Kidney (tissue), 13 donors: ENCODE measurements at regions not wholly inside any gene's neighbourhood (a gene's known extent, or its start where the extent isn't known, plus 50 kb on each side); places are given as distances from the start of the nearest gene placed in this dataset.

Source experiments
- DNase-seq, 5 donors: peaks; one replicate each; pipeline ENCODE4 v3.0.0-alpha.2; 2013 to 2020
- FAIRE-seq: peaks from 2 replicates; lab custom pipeline; 2012; peaks lifted over from hg19 to GRCh38; lab: Jason Lieb, UNC
- H3K27ac ChIP-seq, 2 donors: one replicate each; pipeline ENCODE4 v1.7.0; 2013; ENCODE audit warnings: low read depth in 2 of 2, low read length in 2 of 2, inconsistent platforms in 1 of 2
- H3K27me3 ChIP-seq: one replicate; pipeline ENCODE4 v1.7.1; 2013; ENCODE audit warnings: low read length, inconsistent platforms; ENCODE audit not compliant: control insufficient read depth, insufficient read depth
- H3K36me3 ChIP-seq, 3 donors: one replicate each; pipeline versions ENCODE4 v1.7.0 to v1.7.1; 2013; ENCODE audit warnings: low read length in 3 of 3, control low read depth in 1 of 3, inconsistent platforms in 1 of 3; ENCODE audit not compliant: insufficient read depth in 3 of 3, control insufficient read depth in 2 of 3
- H3K4me1 ChIP-seq, 3 donors: one replicate each; pipeline versions ENCODE4 v1.7.0 to v1.7.1; 2013; ENCODE audit warnings: low read length in 3 of 3, inconsistent platforms in 1 of 3, low read depth in 1 of 3; ENCODE audit not compliant: control insufficient read depth in 2 of 3, insufficient read depth in 2 of 3
- H3K4me3 ChIP-seq, 3 donors: one replicate each; pipeline versions ENCODE4 v1.7.0 to v1.8.1; 2013; ENCODE audit warnings: low read length in 3 of 3, control low read depth in 1 of 3, inconsistent platforms in 1 of 3
- H3K9ac ChIP-seq, 3 donors: one replicate each; pipeline versions ENCODE4 v1.7.0 to v1.7.1; 2013; ENCODE audit warnings: low read length in 3 of 3, control low read depth in 1 of 3, inconsistent platforms in 1 of 3
- H3K9me3 ChIP-seq, 3 donors: one replicate each; pipeline versions ENCODE4 v1.7.0 to v1.7.1; 2013; ENCODE audit warnings: low read length in 3 of 3, control low read depth in 1 of 3, inconsistent platforms in 1 of 3; ENCODE audit not compliant: control insufficient read depth in 2 of 3, insufficient read depth in 1 of 3
- CTCF ChIP-seq: IDR thresholded peaks from 3 replicates; pipeline ENCODE4 v1.5.1; 2012; ENCODE audit warnings: mild to moderate bottlenecking, moderate library complexity, borderline replicate concordance; ENCODE audit not compliant: insufficient read depth; ENCODE audit errors: extremely low read depth
- intact Hi-C: fragments of 100-400 bp; cut with DNase I; formaldehyde crosslinking; loops from one replicate; pipeline ENCODE4 v1.11.1; 2022
- donor health status: control.
- donor health status: control.
- donor health status: control.
- donor health status: control.
- donor health status: control.
- donor health status: DM: yes; HTN: yes; CAD: no.
- donor health status: Normal renal cell carcinoma (clear cell type).

GRCh38 chr12:123100882-123101281 lies 50.0 kb downstream of the PITPNM2 start:
- Histone ChIP-seq H3K9ac (no peak overlapping the region), H3K9me3 (no peaks in the 10 kb centered on the region), H3K27me3 (no peaks in the 10 kb centered on the region), H3K4me1 (peaks cover 0 to 12% (median 0%) of the 10 kb centered on the region in 3 donors), H3K36me3 (no peaks in the 10 kb centered on the region), H3K4me3 (no peak overlapping the region), H3K27ac (no peak overlapping the region)
- no peak for TF ChIP-seq CTCF
- DNase-seq, result no peak
- FAIRE-seq, result no peak
- intact Hi-C loops, result no loop called here

DNA sequence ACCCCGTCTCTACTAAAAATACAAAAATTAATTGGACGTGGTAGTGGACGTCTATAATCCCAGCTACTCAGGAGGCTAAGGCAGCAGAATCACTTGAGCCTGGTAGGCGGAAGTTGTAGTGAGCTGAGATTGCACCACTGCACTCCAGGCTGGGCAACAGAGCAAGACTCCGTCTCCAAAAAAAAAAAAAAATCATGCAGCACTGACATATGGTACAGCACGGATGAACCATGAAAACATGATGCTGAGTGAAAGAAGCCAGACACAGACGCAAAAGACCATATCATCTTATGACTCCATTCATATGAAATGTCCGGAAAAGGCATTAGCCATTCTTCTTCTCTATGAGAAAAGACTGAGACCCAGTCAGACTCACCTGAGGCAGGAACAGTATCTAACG lies 50.4 kb downstream of the PITPNM2 start:
- peaks cover 0 to 9% (median 0%) of the 10 kb centered on the region in 3 donors for H3K4me1 ChIP-seq
- H3K9ac ChIP-seq, result no peak overlapping the region
- no peak for TF ChIP-seq CTCF
- DNase-seq (no peak), FAIRE-seq (no peak)
- no peak overlapping the region for H3K27ac ChIP-seq
- no peaks in the 10 kb centered on the region for H3K27me3 ChIP-seq
- intact Hi-C loops, result no loop called here
- H3K9me3 ChIP-seq, result no peaks in the 10 kb centered on the region
- H3K4me3 ChIP-seq, result no peak overlapping the region
- no peaks in the 10 kb centered on the region for H3K36me3 ChIP-seq

DNA sequence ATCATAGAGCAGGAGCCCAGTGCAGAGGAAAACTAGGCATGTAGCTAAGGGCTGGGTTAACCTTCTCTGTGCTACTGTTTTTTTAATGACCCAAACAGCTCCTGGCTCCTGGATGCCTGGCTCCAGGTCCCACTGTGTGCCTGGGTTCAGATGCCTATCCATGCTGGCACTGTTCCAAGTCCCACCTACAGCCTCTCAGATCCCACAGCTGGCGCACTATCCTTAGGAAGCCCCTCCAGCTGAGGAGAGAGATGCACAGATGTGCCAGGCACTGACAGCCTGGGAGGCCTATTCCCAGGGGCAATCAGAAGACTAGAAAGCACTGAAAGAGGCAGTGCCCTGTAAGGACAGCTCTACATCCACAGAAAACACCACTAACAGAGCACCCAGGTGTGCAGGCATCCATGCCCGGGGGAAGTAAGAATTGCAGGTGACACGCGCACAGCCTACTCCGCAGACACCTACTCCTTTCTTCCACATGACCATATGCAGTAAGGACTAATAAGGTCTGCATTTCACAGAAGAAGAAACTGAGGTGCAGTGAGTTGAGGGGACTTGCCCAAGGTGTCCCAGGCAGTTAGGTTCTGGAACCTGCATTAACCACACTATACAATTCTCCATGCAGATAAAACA lies 51.2 kb downstream of the PITPNM2 start:
- no peaks in the 10 kb centered on the region for H3K27me3 ChIP-seq
- no peak overlapping the region for H3K9ac ChIP-seq
- H3K27ac ChIP-seq, result no peak overlapping the region
- TF ChIP-seq CTCF, result no peak
- intact Hi-C loops, result no loop called here
- no peak for FAIRE-seq
- H3K9me3 ChIP-seq, result no peaks in the 10 kb centered on the region
- peaks cover 0 to 14% (median 4%) of the 10 kb centered on the region in 3 donors for H3K4me1 ChIP-seq
- no peaks in the 10 kb centered on the region for H3K36me3 ChIP-seq
- DNase-seq, result no peak
- no peak overlapping the region for H3K4me3 ChIP-seq

DNA sequence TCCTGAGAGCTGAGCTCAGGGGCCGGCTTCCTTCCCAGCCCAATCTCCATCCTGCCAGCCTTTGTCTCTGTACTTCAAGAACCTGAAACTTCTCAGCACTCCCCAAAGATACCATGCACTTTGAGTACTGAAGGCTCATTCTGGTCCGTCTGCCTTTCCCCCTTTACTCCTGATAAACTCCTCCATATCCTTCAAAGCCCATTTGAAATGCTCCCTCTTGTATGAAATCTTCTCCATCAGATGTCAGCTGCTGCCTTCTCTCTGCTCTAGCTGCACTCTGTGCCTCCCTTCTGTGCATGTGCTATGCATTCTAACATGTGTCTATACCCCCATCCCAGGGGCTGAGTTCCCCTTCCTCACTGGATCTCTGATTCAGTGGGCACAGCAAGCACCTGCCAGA lies 52.1 kb downstream of the PITPNM2 start:
- Histone ChIP-seq H3K4me1 (peaks cover 0 to 14% (median 9%) of the 10 kb centered on the region in 3 donors), H3K9me3 (no peaks in the 10 kb centered on the region), H3K4me3 (no peak overlapping the region), H3K27me3 (no peaks in the 10 kb centered on the region), H3K27ac (no peak overlapping the region), H3K9ac (no peak overlapping the region), H3K36me3 (no peaks in the 10 kb centered on the region)
- no peak for FAIRE-seq
- no peak for DNase-seq
- intact Hi-C loops, result no loop called here
- TF ChIP-seq CTCF, result no peak
